Smooth muscle cell (in vitro differentiated cells): ENCODE measurements at regions not wholly inside any gene's neighbourhood (a gene's known extent, or its start where the extent isn't known, plus 50 kb on each side); places are given as distances from the start of the nearest gene placed in this dataset.

Experiments used
- DNase-seq: peaks from one replicate; lab custom pipeline; 2025; ENCODE audit not compliant: unreplicated experiment; lab: John Stamatoyannopoulos, UW
- H2AFZ ChIP-seq: fragments of 200-600 bp; sonication (generic); 2 replicates; pipeline ENCODE4 v1.6.0; 2016; ENCODE audit warnings: antibody characterized with exemption, low read depth, mild to moderate bottlenecking
- H3F3A ChIP-seq: fragments of 200-600 bp; sonication (generic); 2 replicates; pipeline ENCODE4 v1.6.0; 2017; ENCODE audit warnings: antibody characterized with exemption, low read depth
- H3K27ac ChIP-seq: fragments of 200-600 bp; sonication (generic); 2 replicates; pipeline ENCODE4 v1.5.1; 2016; ENCODE audit warnings: low read depth, mild to moderate bottlenecking
- H3K27me3 ChIP-seq: fragments of 200-600 bp; sonication (generic); 2 replicates; pipeline ENCODE4 v1.6.1; 2016; ENCODE audit warnings: low read depth, mild to moderate bottlenecking
- H3K36me3 ChIP-seq: fragments of 200-600 bp; sonication (generic); 2 replicates; pipeline ENCODE4 v1.5.1; 2016; ENCODE audit warnings: low read depth
- H3K4me1 ChIP-seq: fragments of 200-600 bp; sonication (generic); 2 replicates; pipeline ENCODE4 v1.5.1; 2016; ENCODE audit warnings: low read depth
- H3K4me2 ChIP-seq: fragments of 200-600 bp; sonication (generic); 2 replicates; pipeline ENCODE4 v1.6.0; 2016; ENCODE audit warnings: mild to moderate bottlenecking
- H3K4me3 ChIP-seq: fragments of 200-600 bp; sonication (generic); 2 replicates; pipeline ENCODE4 v1.5.1; 2016; ENCODE audit warnings: mild to moderate bottlenecking
- H3K79me2 ChIP-seq: fragments of 200-600 bp; sonication (generic); 2 replicates; pipeline ENCODE4 v1.6.0; 2016; ENCODE audit warnings: low read depth, mild to moderate bottlenecking
- H3K9ac ChIP-seq: fragments of 200-600 bp; sonication (generic); 2 replicates; pipeline ENCODE4 v1.6.0; 2016; ENCODE audit warnings: low read depth
- H3K9me3 ChIP-seq: fragments of 200-600 bp; sonication (generic); replicated peaks from 2 replicates; pipeline ENCODE4 v1.5.1; 2016; ENCODE audit warnings: low read depth
- H4K20me1 ChIP-seq: fragments of 200-600 bp; sonication (generic); 2 replicates; pipeline ENCODE4 v1.6.0; 2016; ENCODE audit warnings: low read depth
- WGBS: methylation state at CpG from one replicate; pipeline ENCODE4 v1.1.7; 2016; ENCODE audit warnings: low lambda C conversion rate; 5-methylcytosine and 5-hydroxymethylcytosine counted together
- TF ChIP-seq, protein P1 (sequence below): fragments of 200-600 bp; sonication (generic); IDR thresholded peaks from 2 replicates; pipeline ENCODE4 v1.5.1; 2017; ENCODE audit warnings: borderline replicate concordance, mild to moderate bottlenecking, antibody characterized with exemption; ENCODE audit not compliant: insufficient read depth, poor library complexity, severe bottlenecking

- TF ChIP-seq, protein P1, sequence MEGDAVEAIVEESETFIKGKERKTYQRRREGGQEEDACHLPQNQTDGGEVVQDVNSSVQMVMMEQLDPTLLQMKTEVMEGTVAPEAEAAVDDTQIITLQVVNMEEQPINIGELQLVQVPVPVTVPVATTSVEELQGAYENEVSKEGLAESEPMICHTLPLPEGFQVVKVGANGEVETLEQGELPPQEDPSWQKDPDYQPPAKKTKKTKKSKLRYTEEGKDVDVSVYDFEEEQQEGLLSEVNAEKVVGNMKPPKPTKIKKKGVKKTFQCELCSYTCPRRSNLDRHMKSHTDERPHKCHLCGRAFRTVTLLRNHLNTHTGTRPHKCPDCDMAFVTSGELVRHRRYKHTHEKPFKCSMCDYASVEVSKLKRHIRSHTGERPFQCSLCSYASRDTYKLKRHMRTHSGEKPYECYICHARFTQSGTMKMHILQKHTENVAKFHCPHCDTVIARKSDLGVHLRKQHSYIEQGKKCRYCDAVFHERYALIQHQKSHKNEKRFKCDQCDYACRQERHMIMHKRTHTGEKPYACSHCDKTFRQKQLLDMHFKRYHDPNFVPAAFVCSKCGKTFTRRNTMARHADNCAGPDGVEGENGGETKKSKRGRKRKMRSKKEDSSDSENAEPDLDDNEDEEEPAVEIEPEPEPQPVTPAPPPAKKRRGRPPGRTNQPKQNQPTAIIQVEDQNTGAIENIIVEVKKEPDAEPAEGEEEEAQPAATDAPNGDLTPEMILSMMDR, result no peak
- H3K4me3 ChIP-seq, result no peak overlapping the region
- no peak overlapping the region for H2AFZ ChIP-seq
- WGBS, result 93% methylated on average over 2 of the region's 2 CpGs
- no peaks in the 10 kb centered on the region for H3K36me3 ChIP-seq
- H4K20me1 ChIP-seq, result no peaks in the 10 kb centered on the region
- no peak overlapping the region for H3K27ac ChIP-seq
- DNase-seq, result no peak
- H3K79me2 ChIP-seq, result no peaks in the 10 kb centered on the region
- H3K4me1 ChIP-seq, result no peaks in the 10 kb centered on the region
- no peak overlapping the region for H3K4me2 ChIP-seq
- no peaks in the 10 kb centered on the region for H3K9me3 ChIP-seq
- no peaks in the 10 kb centered on the region for H3F3A ChIP-seq
- H3K9ac ChIP-seq, result no peak overlapping the region
- no peaks in the 10 kb centered on the region for H3K27me3 ChIP-seq
Measured at GRCh38 chrX:94041881-94042280, 367.9 kb downstream of the FAM133A start.

- no peaks in the 10 kb centered on the region for H3K36me3 ChIP-seq
- no peaks in the 10 kb centered on the region for H4K20me1 ChIP-seq
- TF ChIP-seq, protein P1, result no peak
- H3K27ac ChIP-seq, result no peak overlapping the region
- peaks cover 2% of the 10 kb centered on the region for H3K4me1 ChIP-seq
- WGBS, result 88% methylated on average over 16 of the region's 16 CpGs
- no peaks in the 10 kb centered on the region for H3K27me3 ChIP-seq
- no peak overlapping the region for H3K4me2 ChIP-seq
- no peak for DNase-seq
- no peaks in the 10 kb centered on the region for H3K79me2 ChIP-seq
- H3K9ac ChIP-seq, result no peak overlapping the region
- no peak overlapping the region for H2AFZ ChIP-seq
- no peaks in the 10 kb centered on the region for H3K9me3 ChIP-seq
- no peaks in the 10 kb centered on the region for H3F3A ChIP-seq
- H3K4me3 ChIP-seq, result no peak overlapping the region
Measured at GRCh38 chrX:94045724-94046123, 371.7 kb downstream of the FAM133A start.

DNA sequence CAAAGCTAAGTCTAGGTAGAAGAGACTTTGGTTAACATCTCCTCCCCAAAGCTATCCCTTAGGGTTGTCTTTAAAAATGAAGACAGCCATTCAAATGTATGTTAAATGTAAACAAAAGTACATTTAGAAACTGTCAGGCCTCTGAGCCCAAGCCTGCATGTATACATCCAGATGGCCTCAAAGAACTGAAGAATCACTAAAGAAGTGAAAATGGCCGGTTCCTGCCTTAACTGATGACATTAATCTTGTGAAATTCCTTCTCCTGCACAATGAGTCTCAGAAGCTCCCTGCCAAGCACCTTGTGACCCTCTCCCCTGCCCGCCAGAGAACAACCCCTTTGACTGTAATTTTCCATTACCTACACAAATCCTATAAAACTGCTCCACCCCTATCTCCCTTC, 377.9 kb downstream of the FAM133A start:
- H3K4me2 ChIP-seq, result no peak overlapping the region
- no peaks in the 10 kb centered on the region for H3K79me2 ChIP-seq
- no peak overlapping the region for H3K4me3 ChIP-seq
- H3F3A ChIP-seq, result no peaks in the 10 kb centered on the region
- H3K9ac ChIP-seq, result no peak overlapping the region
- no peaks in the 10 kb centered on the region for H4K20me1 ChIP-seq
- H3K4me1 ChIP-seq, result peaks cover 7% of the 10 kb centered on the region
- no peaks in the 10 kb centered on the region for H3K9me3 ChIP-seq
- TF ChIP-seq, protein P1, result no peak
- H3K36me3 ChIP-seq, result no peaks in the 10 kb centered on the region
- no peak for DNase-seq
- WGBS, result 59% methylated on average over 2 of the region's 2 CpGs
- no peak overlapping the region for H2AFZ ChIP-seq
- H3K27me3 ChIP-seq, result no peaks in the 10 kb centered on the region
- H3K27ac ChIP-seq, result no peak overlapping the region

GRCh38 chrX:94053575-94053974, 379.6 kb downstream of the FAM133A start:
- 52% methylated on average over 2 of the region's 2 CpGs for WGBS
- no peaks in the 10 kb centered on the region for H3K9me3 ChIP-seq
- no peak for DNase-seq

More at GRCh38 chrX:94053575-94053974, 379.6 kb downstream of the FAM133A start:
- Histone ChIP-seq H3K79me2 (no peaks in the 10 kb centered on the region), H4K20me1 (no peaks in the 10 kb centered on the region), H2AFZ (no peak overlapping the region), H3K27ac (no peak overlapping the region), H3K4me2 (no peak overlapping the region), H3K4me1 (peaks cover 7% of the 10 kb centered on the region), H3F3A (no peaks in the 10 kb centered on the region), H3K9ac (no peak overlapping the region), H3K36me3 (no peaks in the 10 kb centered on the region), H3K4me3 (no peak overlapping the region), H3K27me3 (no peaks in the 10 kb centered on the region)
- TF ChIP-seq, protein P1, result no peak
